Activated CD8-positive, alpha-beta memory T cell treated with anti-CD3 and anti-CD28 coated beads, Interleukin-2, amount 50 U/mL, for 48 hours (primary cell): ENCODE measurements at regions not wholly inside any gene's neighbourhood (a gene's known extent, or its start where the extent isn't known, plus 50 kb on each side); places are given as distances from the start of the nearest gene placed in this dataset.
"Not testable (repeated sequence)": the region's sequence is repeated elsewhere in the genome, so short reads cannot be mapped to it uniquely, and the experiment has no call there.

Experiments used
- DNase-seq: peaks from one replicate; pipeline ENCODE4 v3.0.0-alpha.2; 2020

GRCh38 chr15:20259559-20260190 lies 281.9 kb downstream of the GOLGA6L6 start:
- not testable (repeated sequence) for DNase-seq

- not testable (repeated sequence) for DNase-seq
Observed at GRCh38 chr15:20256394-20256793, 285.2 kb downstream of the GOLGA6L6 start.

GRCh38 chr15:20255641-20256040 lies 286.0 kb downstream of the GOLGA6L6 start:
- not testable (repeated sequence) for DNase-seq

GRCh38 chr15:20253047-20253615 lies 288.5 kb downstream of the GOLGA6L6 start:
- not testable (repeated sequence) for DNase-seq

GRCh38 chr15:20252040-20252439 lies 289.6 kb downstream of the GOLGA6L6 start:
- DNase-seq, result not testable (repeated sequence)

GRCh38 chr15:20251214-20252005 lies 290.2 kb downstream of the GOLGA6L6 start:
- not testable (repeated sequence) for DNase-seq

GRCh38 chr15:20250206-20250605 lies 291.4 kb downstream of the GOLGA6L6 start:
- not testable (repeated sequence) for DNase-seq

- not testable (repeated sequence) for DNase-seq
Observed at GRCh38 chr15:20249677-20249970, 292.0 kb downstream of the GOLGA6L6 start.

GRCh38 chr15:20248434-20248833 lies 293.2 kb downstream of the GOLGA6L6 start:
- not testable (repeated sequence) for DNase-seq

- not testable (repeated sequence) for DNase-seq
Observed at GRCh38 chr15:20247137-20247536, 294.5 kb downstream of the GOLGA6L6 start.

GRCh38 chr15:20246624-20247023 lies 295.0 kb downstream of the GOLGA6L6 start:
- not testable (repeated sequence) for DNase-seq

GRCh38 chr15:20245856-20246255 lies 295.7 kb downstream of the GOLGA6L6 start:
- DNase-seq, result not testable (repeated sequence)

- DNase-seq, result not testable (repeated sequence)
Observed at GRCh38 chr15:20244792-20245191, 296.8 kb downstream of the GOLGA6L6 start.

- not testable (repeated sequence) for DNase-seq
Observed at GRCh38 chr15:20243486-20244240, 297.9 kb downstream of the GOLGA6L6 start.

- DNase-seq, result not testable (repeated sequence)
Observed at GRCh38 chr15:20240366-20240917, 301.2 kb downstream of the GOLGA6L6 start.

GRCh38 chr15:20239186-20239585 lies 302.4 kb downstream of the GOLGA6L6 start:
- DNase-seq, result not testable (repeated sequence)

- not testable (repeated sequence) for DNase-seq
Observed at GRCh38 chr15:20237256-20238020, 304.2 kb downstream of the GOLGA6L6 start.

- not testable (repeated sequence) for DNase-seq
Observed at GRCh38 chr15:20235728-20236127, 305.9 kb downstream of the GOLGA6L6 start.

- DNase-seq, result not testable (repeated sequence)
Observed at GRCh38 chr15:20234006-20234540, 307.5 kb downstream of the GOLGA6L6 start.

GRCh38 chr15:20232457-20232856 lies 309.1 kb downstream of the GOLGA6L6 start:
- DNase-seq, result not testable (repeated sequence)

GRCh38 chr15:20230656-20231055 lies 310.9 kb downstream of the GOLGA6L6 start:
- not testable (repeated sequence) for DNase-seq

- not testable (repeated sequence) for DNase-seq
Observed at GRCh38 chr15:20228791-20229190, 312.8 kb downstream of the GOLGA6L6 start.
